ENCODE measurements at regions not wholly inside any gene's neighbourhood (a gene's known extent, or its start where the extent isn't known, plus 50 kb on each side); places are given as distances from the start of the nearest gene placed in this dataset.
"Not testable (repeated sequence)": the region's sequence is repeated elsewhere in the genome, so short reads cannot be mapped to it uniquely, and the experiment has no call there.

- Histone ChIP-seq H3K79me2 (no peaks in the 10 kb centered on the region), H3K4me3 (ENCODE audit: low read depth, low read length) (no peak overlapping the region), H3K9ac (no peak overlapping the region), H3K9me3 (ENCODE audit: control insufficient read depth, low read length) (no peaks in the 10 kb centered on the region), H3K36me3 (ENCODE audit: control insufficient read depth, insufficient read depth, low read length) (no peaks in the 10 kb centered on the region), H3K4me2 (ENCODE audit: low read length) (no peak overlapping the region), H2AFZ (no peak overlapping the region), H3K27ac (no peak overlapping the region), H3K4me1 (no peaks in the 10 kb centered on the region), H3K27me3 (ENCODE audit: control insufficient read depth, insufficient read depth, low read length) (no peaks in the 10 kb centered on the region)
- TF ChIP-seq, protein P1, sequence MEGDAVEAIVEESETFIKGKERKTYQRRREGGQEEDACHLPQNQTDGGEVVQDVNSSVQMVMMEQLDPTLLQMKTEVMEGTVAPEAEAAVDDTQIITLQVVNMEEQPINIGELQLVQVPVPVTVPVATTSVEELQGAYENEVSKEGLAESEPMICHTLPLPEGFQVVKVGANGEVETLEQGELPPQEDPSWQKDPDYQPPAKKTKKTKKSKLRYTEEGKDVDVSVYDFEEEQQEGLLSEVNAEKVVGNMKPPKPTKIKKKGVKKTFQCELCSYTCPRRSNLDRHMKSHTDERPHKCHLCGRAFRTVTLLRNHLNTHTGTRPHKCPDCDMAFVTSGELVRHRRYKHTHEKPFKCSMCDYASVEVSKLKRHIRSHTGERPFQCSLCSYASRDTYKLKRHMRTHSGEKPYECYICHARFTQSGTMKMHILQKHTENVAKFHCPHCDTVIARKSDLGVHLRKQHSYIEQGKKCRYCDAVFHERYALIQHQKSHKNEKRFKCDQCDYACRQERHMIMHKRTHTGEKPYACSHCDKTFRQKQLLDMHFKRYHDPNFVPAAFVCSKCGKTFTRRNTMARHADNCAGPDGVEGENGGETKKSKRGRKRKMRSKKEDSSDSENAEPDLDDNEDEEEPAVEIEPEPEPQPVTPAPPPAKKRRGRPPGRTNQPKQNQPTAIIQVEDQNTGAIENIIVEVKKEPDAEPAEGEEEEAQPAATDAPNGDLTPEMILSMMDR (IDR thresholded peaks at IDR 0.05), result no peak
These were observed 103.9 kb upstream of the STX18 start for GRCh38 chr4:4645743-4646142.

- not testable (repeated sequence) for H2AFZ ChIP-seq; H3K27ac ChIP-seq; H3K4me3 ChIP-seq (ENCODE audit: low read depth, low read length); H3K4me2 ChIP-seq (ENCODE audit: low read length); H3K79me2 ChIP-seq; H3K27me3 ChIP-seq (ENCODE audit: control insufficient read depth, insufficient read depth, low read length); H3K9me3 ChIP-seq (ENCODE audit: control insufficient read depth, low read length); H3K9ac ChIP-seq; H3K36me3 ChIP-seq (ENCODE audit: control insufficient read depth, insufficient read depth, low read length); H3K4me1 ChIP-seq
These were observed 102.4 kb upstream of the STX18 start for GRCh38 chr4:4644277-4644676.

DNA sequence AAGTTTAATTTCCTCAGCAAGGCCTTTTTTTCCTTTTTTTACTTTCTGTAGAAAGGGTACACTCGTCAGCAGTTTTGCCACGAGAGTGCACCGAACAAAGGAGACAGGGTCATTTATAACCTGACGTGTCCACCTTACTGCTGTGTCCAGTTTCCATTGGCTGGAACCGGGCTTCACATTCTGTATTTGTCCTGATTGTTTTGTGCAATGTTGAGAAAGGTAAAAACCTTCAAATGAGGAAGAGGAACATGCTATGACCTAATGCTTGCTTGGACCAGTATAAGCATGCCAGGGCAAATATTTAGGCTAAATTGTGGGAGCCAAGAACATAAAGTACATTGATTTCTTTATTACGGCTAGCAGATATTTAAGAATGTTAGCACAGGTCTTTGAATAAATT is 101.9 kb upstream of the STX18 start:
- not testable (repeated sequence) for H3K36me3 ChIP-seq (ENCODE audit: control insufficient read depth, insufficient read depth, low read length); H3K27me3 ChIP-seq (ENCODE audit: control insufficient read depth, insufficient read depth, low read length); H3K9me3 ChIP-seq (ENCODE audit: control insufficient read depth, low read length); H3K27ac ChIP-seq; H3K9ac ChIP-seq; H3K4me2 ChIP-seq (ENCODE audit: low read length); H3K4me1 ChIP-seq; H3K4me3 ChIP-seq (ENCODE audit: low read depth, low read length); H3K79me2 ChIP-seq; H2AFZ ChIP-seq

GRCh38 chr4:4643306-4643705 is 101.5 kb upstream of the STX18 start:
- H3K36me3 ChIP-seq (ENCODE audit: control insufficient read depth, insufficient read depth, low read length), result no peaks in the 10 kb centered on the region
- no peaks in the 10 kb centered on the region for H3K79me2 ChIP-seq
- no peaks in the 10 kb centered on the region for H3K9me3 ChIP-seq (ENCODE audit: control insufficient read depth, low read length)
- TF ChIP-seq, protein P1 (IDR thresholded peaks at IDR 0.05), result no peak
- H3K4me2 ChIP-seq (ENCODE audit: low read length), result no peak overlapping the region
- H3K27me3 ChIP-seq (ENCODE audit: control insufficient read depth, insufficient read depth, low read length), result no peaks in the 10 kb centered on the region
- H3K9ac ChIP-seq, result no peak overlapping the region
- no peak overlapping the region for H3K27ac ChIP-seq
- H3K4me3 ChIP-seq (ENCODE audit: low read depth, low read length), result no peak overlapping the region
- H2AFZ ChIP-seq, result no peak overlapping the region
- H3K4me1 ChIP-seq, result no peaks in the 10 kb centered on the region

DNA sequence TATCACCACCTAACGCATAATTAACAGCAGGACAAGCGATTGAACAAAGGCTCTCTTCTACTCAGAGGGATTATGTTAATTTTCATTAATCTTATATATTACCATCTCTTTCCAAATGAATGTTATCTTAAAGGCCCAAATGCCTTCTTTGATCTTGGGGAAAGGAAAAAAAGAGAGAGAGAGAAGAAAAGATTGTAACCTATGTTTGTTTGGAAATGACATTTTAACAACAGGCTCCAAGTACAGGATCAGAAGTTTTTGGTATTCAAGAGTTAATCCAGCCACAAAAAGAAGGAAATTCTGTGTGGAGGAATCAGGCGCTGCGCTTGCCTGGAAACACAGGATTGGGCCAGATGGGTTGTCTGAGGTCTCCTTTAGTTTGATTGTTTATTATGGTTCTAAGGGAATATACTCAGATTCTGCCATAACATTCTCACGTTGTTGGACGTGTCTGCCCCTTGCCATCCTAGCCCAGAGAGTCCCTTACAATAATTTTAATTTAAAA is 100.7 kb upstream of the STX18 start:
- Histone ChIP-seq H3K27me3 (ENCODE audit: control insufficient read depth, insufficient read depth, low read length) (no peaks in the 10 kb centered on the region), H3K79me2 (no peaks in the 10 kb centered on the region), H3K4me2 (ENCODE audit: low read length) (no peak overlapping the region), H2AFZ (no peak overlapping the region), H3K36me3 (ENCODE audit: control insufficient read depth, insufficient read depth, low read length) (no peaks in the 10 kb centered on the region), H3K4me1 (no peaks in the 10 kb centered on the region), H3K9ac (no peak overlapping the region), H3K9me3 (ENCODE audit: control insufficient read depth, low read length) (no peaks in the 10 kb centered on the region), H3K27ac (no peak overlapping the region), H3K4me3 (ENCODE audit: low read depth, low read length) (no peak overlapping the region)
- TF ChIP-seq, protein P1 (IDR thresholded peaks at IDR 0.05), result no peak
